ENCODE measurements at regions not wholly inside any gene's neighbourhood (a gene's known extent, or its start where the extent isn't known, plus 50 kb on each side); places are given as distances from the start of the nearest gene placed in this dataset.

- Histone ChIP-seq H3K4me3 (no peak overlapping the region), H3K4me1 (no peaks in the 10 kb centered on the region), H3K27ac (no peak overlapping the region), H3K27me3 (no peaks in the 10 kb centered on the region), H3K9me3 (no peaks in the 10 kb centered on the region), H3K36me3 (no peaks in the 10 kb centered on the region)
- intact Hi-C loops (cut with DNase I; ENCODE audit: low total_unique reads), result no loop called here
- DNase-seq, result no peak
- no peak for TF ChIP-seq POLR2A (IDR thresholded peaks at IDR 0.05)
- no peak for TF ChIP-seq POLR2AphosphoS5 (IDR thresholded peaks at IDR 0.05)
- TF ChIP-seq EP300 (IDR thresholded peaks at IDR 0.05), result no peak
- no peak for TF ChIP-seq CTCF (IDR thresholded peaks at IDR 0.05)
- 23 to 53% (median 33%) methylated on average over 3 of the region's 3 CpGs for WGBS, 5 donors
Observed at GRCh38 chr5:118619823-118620222, 368.5 kb downstream of the DTWD2 start.

GRCh38 chr5:118616281-118616680 is 372.1 kb downstream of the DTWD2 start:
- WGBS, 5 donors, result 45 to 93% (median 48%) methylated on average over 2 of the region's 2 CpGs
- no peaks in the 10 kb centered on the region for H3K4me1 ChIP-seq
- no peaks in the 10 kb centered on the region for H3K27me3 ChIP-seq
- no peaks in the 10 kb centered on the region for H3K9me3 ChIP-seq
- no peaks in the 10 kb centered on the region for H3K36me3 ChIP-seq
- intact Hi-C loops (cut with DNase I; ENCODE audit: low total_unique reads), result no loop called here
- no peak overlapping the region for H3K4me3 ChIP-seq
- TF ChIP-seq CTCF (IDR thresholded peaks at IDR 0.05) (no peak), POLR2AphosphoS5 (IDR thresholded peaks at IDR 0.05) (no peak)
- H3K27ac ChIP-seq, result no peak overlapping the region
- DNase-seq, result no peak

DNA sequence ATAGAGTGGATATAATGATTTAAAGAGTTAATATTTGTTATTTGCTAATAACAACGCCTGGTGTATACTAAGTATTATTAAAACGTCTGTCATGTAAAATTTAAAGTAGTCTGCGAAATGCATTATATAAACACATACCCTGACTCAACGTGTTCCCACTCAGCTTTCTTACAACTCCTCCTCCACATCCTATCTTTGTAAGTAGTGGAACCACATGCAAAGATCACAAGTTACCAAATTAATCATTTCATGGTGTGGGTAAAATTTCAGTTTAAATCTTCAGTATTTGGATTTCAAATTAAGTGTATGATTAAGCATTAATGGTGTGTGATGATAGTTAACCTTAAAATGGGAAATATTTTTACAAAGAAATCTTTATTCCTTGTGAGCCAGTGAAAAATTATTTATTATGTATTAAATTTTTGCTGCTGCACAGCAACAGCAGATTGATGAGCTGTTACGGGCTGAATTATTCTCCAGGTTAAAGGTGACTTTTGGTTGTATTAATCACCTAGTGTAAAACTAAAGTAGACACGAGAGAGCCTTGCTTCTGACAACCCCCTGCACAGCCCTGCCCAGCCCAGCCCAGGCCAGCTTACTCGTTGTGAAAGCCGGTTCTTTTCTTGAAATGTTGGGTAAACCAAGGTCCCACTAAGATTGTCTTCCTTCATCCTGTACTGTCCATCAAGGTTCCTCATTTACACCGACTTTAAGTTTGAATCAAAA is 373.5 kb downstream of the DTWD2 start:
- intact Hi-C loops (cut with DNase I; ENCODE audit: low total_unique reads), result no loop called here
- 45 to 53% (median 49%) methylated on average over 9 of the region's 9 CpGs for WGBS, 5 donors

DNA sequence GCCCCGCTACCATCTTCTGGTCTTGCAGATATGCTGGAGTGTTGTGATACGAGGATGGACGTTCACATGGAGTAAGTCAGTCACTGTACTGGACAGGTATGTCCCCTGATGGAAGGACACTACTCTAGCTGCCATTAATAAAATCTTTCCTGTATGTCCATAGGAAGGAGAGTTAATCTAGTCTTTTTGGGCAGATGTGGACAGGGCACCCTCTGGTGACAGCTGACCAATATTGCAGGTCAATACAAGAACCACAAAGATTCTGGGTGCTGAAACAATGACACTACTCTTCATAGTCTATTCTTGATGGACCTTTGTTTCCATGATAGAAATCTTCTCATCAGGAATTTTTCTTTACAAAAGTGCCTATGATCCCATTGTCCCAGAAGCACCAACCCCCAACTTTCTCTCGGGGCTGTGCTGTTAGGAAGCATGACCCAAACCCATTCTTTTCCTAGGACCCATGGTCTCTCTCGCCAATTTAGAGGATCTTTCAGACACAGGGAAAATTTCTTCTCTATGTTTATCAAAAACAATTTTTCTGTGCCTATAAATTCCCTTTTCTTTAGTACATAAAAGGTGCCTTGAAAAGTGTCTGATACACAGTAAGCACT is 376.9 kb downstream of the DTWD2 start:
- H3K4me1 ChIP-seq, result no peaks in the 10 kb centered on the region
- WGBS, 5 donors, result 82 to 92% (median 87%) methylated on average over 5 of the region's 5 CpGs

More for the DNA sequence above, 373.5 kb downstream of the DTWD2 start:
- Histone ChIP-seq H3K36me3 (no peaks in the 10 kb centered on the region), H3K27me3 (no peaks in the 10 kb centered on the region), H3K4me3 (no peak overlapping the region), H3K27ac (no peak overlapping the region), H3K9me3 (no peaks in the 10 kb centered on the region), H3K4me1 (no peaks in the 10 kb centered on the region)
- no peak for DNase-seq
- no peak for TF ChIP-seq POLR2A (IDR thresholded peaks at IDR 0.05)
- no peak for TF ChIP-seq POLR2AphosphoS5 (IDR thresholded peaks at IDR 0.05)
- no peak for TF ChIP-seq EP300 (IDR thresholded peaks at IDR 0.05)
- TF ChIP-seq CTCF (IDR thresholded peaks at IDR 0.05), result no peak

More for the DNA sequence above, 376.9 kb downstream of the DTWD2 start:
- no peaks in the 10 kb centered on the region for H3K27me3 ChIP-seq
- no peaks in the 10 kb centered on the region for H3K9me3 ChIP-seq
- H3K27ac ChIP-seq, result no peak overlapping the region
- intact Hi-C loops (cut with DNase I; ENCODE audit: low total_unique reads), result no loop called here
- TF ChIP-seq POLR2AphosphoS5 (IDR thresholded peaks at IDR 0.05) (no peak), POLR2A (IDR thresholded peaks at IDR 0.05) (no peak), CTCF (IDR thresholded peaks at IDR 0.05) (peak in 5 of 7 experiments; percentile 17 to 43 (median 28))
- no peak overlapping the region for H3K4me3 ChIP-seq
- no peaks in the 10 kb centered on the region for H3K36me3 ChIP-seq
- DNase-seq, result peak; percentile 24 to 35
